Transverse colon (tissue), 4 donors: ENCODE measurements at regions not wholly inside any gene's neighbourhood (a gene's known extent, or its start where the extent isn't known, plus 50 kb on each side); places are given as distances from the start of the nearest gene placed in this dataset.

Source experiments
- DNase-seq: peaks from one replicate; pipeline ENCODE4 v3.0.0-alpha.2; 2019
- H3K27ac ChIP-seq, 4 donors: fragments of 200-600 bp; sonication (generic); 2 replicates each; pipeline ENCODE4 v1.5.1; 2016 to 2018; ENCODE audit warnings: inconsistent platforms in 4 of 4
- H3K27me3 ChIP-seq: fragments of 200-600 bp; sonication (generic); 2 replicates; pipeline ENCODE4 v1.5.1; 2017; ENCODE audit warnings: inconsistent platforms
- H3K36me3 ChIP-seq, 4 donors: fragments of 200-600 bp; sonication (generic); 2 replicates each; pipeline ENCODE4 v1.5.1; 2017 to 2019; ENCODE audit warnings: inconsistent platforms in 4 of 4
- H3K4me1 ChIP-seq, 4 donors: fragments of 200-600 bp; sonication (generic); 2 replicates each; pipeline ENCODE4 v1.5.1; 2017 to 2020; ENCODE audit warnings: inconsistent platforms in 4 of 4
- H3K4me3 ChIP-seq, 4 donors: fragments of 200-600 bp; sonication (generic); 1 replicate in 1 of 4; 2 replicates in 3 of 4; pipeline versions ENCODE4 v1.5.1 to v1.6.1; 2017 to 2019; ENCODE audit warnings: inconsistent platforms in 4 of 4
- H3K9me3 ChIP-seq, 2 donors: fragments of 200-600 bp; sonication (generic); 2 replicates each; pipeline ENCODE4 v1.5.1; 2017 to 2019; ENCODE audit warnings: inconsistent platforms in 2 of 2
- CTCF ChIP-seq, 5 experiments: fragments of 200-600 bp in 3 of 5; fragments of 450-650 bp in 2 of 5; sonication (generic) in 3 of 5; IDR thresholded peaks; 1 replicate in 2 of 5; 2 replicates in 3 of 5; pipeline ENCODE4 v1.5.1; 2016 to 2017; ENCODE audit warnings: antibody characterized with exemption in 5 of 5, inconsistent platforms in 3 of 5, mild to moderate bottlenecking in 2 of 5, moderate library complexity in 1 of 5
- EP300 ChIP-seq: sonication (generic); formaldehyde crosslinking; IDR thresholded peaks from one replicate; pipeline ENCODE4 v1.6.1; 2017; ENCODE audit warnings: antibody characterized with exemption, low read depth
- POLR2A ChIP-seq: fragments of 450-650 bp; IDR thresholded peaks from one replicate; pipeline ENCODE4 v1.6.1; 2016; ENCODE audit warnings: antibody characterized with exemption, mild to moderate bottlenecking, moderate library complexity
- POLR2AphosphoS5 ChIP-seq, 3 donors: sonication (generic); formaldehyde crosslinking; IDR thresholded peaks; one replicate each; pipeline ENCODE4 v1.6.1; 2016; ENCODE audit warnings: antibody characterized with exemption in 3 of 3
- WGBS, 2 donors: methylation state at CpG; one replicate each; pipeline ENCODE4 v1.1.5; 2018; ENCODE audit warnings: low coverage in 1 of 2; 5-methylcytosine and 5-hydroxymethylcytosine counted together
- in situ Hi-C, 4 donors: fragments of 200-750 bp; cut with MboI; loops; one replicate each; pipeline versions ENCODE4 v1.15.0 to v1.15.1; 2017; ENCODE audit warnings: low sequenced_read_pairs in 3 of 4, low pct_ligation_motif_present in 1 of 4, low pct_unique_long_range_greater_than_20kb in 1 of 4
- intact Hi-C: fragments of 100-400 bp; cut with DNase I; formaldehyde crosslinking; loops from one replicate; pipeline ENCODE4 v1.15.1; 2023; ENCODE audit warnings: low total_unique reads

GRCh38 chr2:107336526-107336925, 450.6 kb upstream of the ST6GAL2 start:
- H3K36me3 ChIP-seq, result no peaks in the 10 kb centered on the region
- H3K4me1 ChIP-seq, result no peaks in the 10 kb centered on the region
- no peak overlapping the region for H3K27ac ChIP-seq
- no peaks in the 10 kb centered on the region for H3K9me3 ChIP-seq
- H3K4me3 ChIP-seq, result no peak overlapping the region
- 62% methylated on average over 2 of the region's 2 CpGs; no CpG with 5 or more reads in 1 of the 2 donors for WGBS, 2 donors
- TF ChIP-seq CTCF (IDR thresholded peaks at IDR 0.05) (no peak), POLR2A (no peak), EP300 (no peak), POLR2AphosphoS5 (IDR thresholded peaks at IDR 0.05) (no peak)
- no peaks in the 10 kb centered on the region for H3K27me3 ChIP-seq
- in situ Hi-C loops, result no loop called here
- intact Hi-C loops, result no loop called here
- DNase-seq, result no peak

GRCh38 chr2:107337209-107337898, 451.4 kb upstream of the ST6GAL2 start:
- H3K27ac ChIP-seq, result no peak overlapping the region
- no peaks in the 10 kb centered on the region for H3K9me3 ChIP-seq
- no peaks in the 10 kb centered on the region for H3K4me1 ChIP-seq
- no peak for DNase-seq
- H3K27me3 ChIP-seq, result no peaks in the 10 kb centered on the region
- H3K36me3 ChIP-seq, result no peaks in the 10 kb centered on the region
- in situ Hi-C loops, result no loop called here
- intact Hi-C loops, result no loop called here
- 58 to 81% methylated on average over 4 to 6 of the region's 6 CpGs for WGBS, 2 donors
- no peak overlapping the region for H3K4me3 ChIP-seq
- TF ChIP-seq EP300 (no peak), POLR2A (no peak), POLR2AphosphoS5 (IDR thresholded peaks at IDR 0.05) (no peak), CTCF (IDR thresholded peaks at IDR 0.05) (no peak)

GRCh38 chr2:107338059-107338458, 452.1 kb upstream of the ST6GAL2 start:
- WGBS, 2 donors, result 80 to 81% methylated on average over 2 to 3 of the region's 3 CpGs
- no peaks in the 10 kb centered on the region for H3K36me3 ChIP-seq
- no peak overlapping the region for H3K4me3 ChIP-seq
- no peaks in the 10 kb centered on the region for H3K27me3 ChIP-seq
- in situ Hi-C loops, result no loop called here
- H3K9me3 ChIP-seq, result peaks cover 0 to under 1% of the 10 kb centered on the region in 2 donors
- no peaks in the 10 kb centered on the region for H3K4me1 ChIP-seq
- intact Hi-C loops, result no loop called here
- TF ChIP-seq POLR2AphosphoS5 (IDR thresholded peaks at IDR 0.05) (no peak), CTCF (IDR thresholded peaks at IDR 0.05) (no peak)
- DNase-seq, result no peak
- no peak overlapping the region for H3K27ac ChIP-seq

GRCh38 chr2:107338571-107338970, 452.6 kb upstream of the ST6GAL2 start:
- H3K4me3 ChIP-seq, result no peak overlapping the region
- DNase-seq, result no peak
- H3K27me3 ChIP-seq, result no peaks in the 10 kb centered on the region
- peaks cover 0 to 2% of the 10 kb centered on the region in 2 donors for H3K9me3 ChIP-seq
- intact Hi-C loops, result no loop called here
- H3K27ac ChIP-seq, result no peak overlapping the region
- TF ChIP-seq CTCF (IDR thresholded peaks at IDR 0.05), result no peak
- TF ChIP-seq EP300, result no peak
- no peak for TF ChIP-seq POLR2AphosphoS5 (IDR thresholded peaks at IDR 0.05)
- TF ChIP-seq POLR2A, result no peak
- no peaks in the 10 kb centered on the region for H3K36me3 ChIP-seq
- 77 to 79% methylated on average over 6 of the region's 6 CpGs for WGBS, 2 donors
- H3K4me1 ChIP-seq, result no peaks in the 10 kb centered on the region
- in situ Hi-C loops, result no loop called here
